ENCODE measurements at regions not wholly inside any gene's neighbourhood (a gene's known extent, or its start where the extent isn't known, plus 50 kb on each side); places are given as distances from the start of the nearest gene placed in this dataset.

GRCh38 chr3:145900056-145900829 lies 260.7 kb downstream of the PLOD2 start:
- TF ChIP-seq REST (IDR thresholded peaks at IDR 0.05; ENCODE audit: borderline replicate concordance) (no peak), TAF1 (IDR thresholded peaks at IDR 0.05; ENCODE audit: low read depth) (no peak), EP300 (conservative IDR thresholded peaks at IDR 0.05; ENCODE audit: poor library complexity, severe bottlenecking) (no peak), SMC3 (conservative IDR thresholded peaks at IDR 0.05; ENCODE audit: poor library complexity) (no peak)

GRCh38 chr3:145902166-145902565 lies 258.8 kb downstream of the PLOD2 start:
- H3K27ac ChIP-seq (ENCODE audit: low read length): no peak overlapping the region
- no peak overlapping the region for H3K4me3 ChIP-seq (ENCODE audit: low read length)
- no peak overlapping the region for H3K9ac ChIP-seq (ENCODE audit: low read length)
- H3K27me3 ChIP-seq (ENCODE audit: insufficient read depth, low read depth, low read length): no peaks in the 10 kb centered on the region
- H3K79me2 ChIP-seq (replicated peaks; ENCODE audit: insufficient read depth, low read length): no peaks in the 10 kb centered on the region
- no peaks in the 10 kb centered on the region for H3K36me3 ChIP-seq (ENCODE audit: insufficient read depth, low read length)
- no peak overlapping the region for H2AFZ ChIP-seq (ENCODE audit: low read depth, low read length)
- H3K9me2 ChIP-seq (ENCODE audit: insufficient read depth, low read length): no peaks in the 10 kb centered on the region
- no peaks in the 10 kb centered on the region for H4K20me1 ChIP-seq (ENCODE audit: insufficient read depth)
- no peak for TF ChIP-seq MXI1 (conservative IDR thresholded peaks at IDR 0.05; ENCODE audit: poor library complexity, severe bottlenecking)
- no peak for TF ChIP-seq REST (IDR thresholded peaks at IDR 0.05; ENCODE audit: borderline replicate concordance)
- no peak for TF ChIP-seq EP300 (conservative IDR thresholded peaks at IDR 0.05; ENCODE audit: poor library complexity, severe bottlenecking)
- no peak for TF ChIP-seq RAD21 (conservative IDR thresholded peaks at IDR 0.05)
- TF ChIP-seq CTCF (IDR thresholded peaks at IDR 0.05; ENCODE audit: poor library complexity, severe bottlenecking): no peak
- no peak for TF ChIP-seq POLR2AphosphoS5 (IDR thresholded peaks at IDR 0.05)
- TF ChIP-seq SMC3 (conservative IDR thresholded peaks at IDR 0.05; ENCODE audit: poor library complexity): no peak
- no peak for TF ChIP-seq EZH2 (IDR thresholded peaks at IDR 0.05; ENCODE audit: borderline replicate concordance, insufficient read depth, low read length, poor library complexity, severe bottlenecking)
- no peak for TF ChIP-seq TAF1 (IDR thresholded peaks at IDR 0.05; ENCODE audit: low read depth)
- H3K9me3 ChIP-seq (ENCODE audit: low read length): no peaks in the 10 kb centered on the region
- no peak overlapping the region for H3K4me2 ChIP-seq (ENCODE audit: low read length)
- H3F3A ChIP-seq (ENCODE audit: insufficient read depth, low read length, poor library complexity, severe bottlenecking): no peaks in the 10 kb centered on the region

More at GRCh38 chr3:145900056-145900829, 260.7 kb downstream of the PLOD2 start:
- no peaks in the 10 kb centered on the region for H3K9me2 ChIP-seq (ENCODE audit: insufficient read depth, low read length)
- no peak overlapping the region for H2AFZ ChIP-seq (ENCODE audit: low read depth, low read length)
- no peaks in the 10 kb centered on the region for H4K20me1 ChIP-seq (ENCODE audit: insufficient read depth)
- H3K4me2 ChIP-seq (ENCODE audit: low read length): no peak overlapping the region
- no peaks in the 10 kb centered on the region for H3F3A ChIP-seq (ENCODE audit: insufficient read depth, low read length, poor library complexity, severe bottlenecking)
- H3K27me3 ChIP-seq (ENCODE audit: insufficient read depth, low read depth, low read length): no peaks in the 10 kb centered on the region
- no peak overlapping the region for H3K9ac ChIP-seq (ENCODE audit: low read length)
- H3K36me3 ChIP-seq (ENCODE audit: insufficient read depth, low read length): no peaks in the 10 kb centered on the region
- H3K27ac ChIP-seq (ENCODE audit: low read length): no peak overlapping the region
- H3K4me3 ChIP-seq (ENCODE audit: low read length): no peak overlapping the region
- H3K9me3 ChIP-seq (ENCODE audit: low read length): no peaks in the 10 kb centered on the region
- H3K79me2 ChIP-seq (replicated peaks; ENCODE audit: insufficient read depth, low read length): no peaks in the 10 kb centered on the region
